IMR-90 (cell line): ENCODE measurements at regions not wholly inside any gene's neighbourhood (a gene's known extent, or its start where the extent isn't known, plus 50 kb on each side); places are given as distances from the start of the nearest gene placed in this dataset.

Experiments
- ATAC-seq: fragments of 200-7000 bp; cut with Tn5 transposase; 2 replicates; pipeline ENCODE4 v1.9.1; 2020; ENCODE audit warnings: low read depth, mild to moderate bottlenecking, moderate library complexity
- BruUV-seq: library from RNA; stranded (reverse); fragments of 400-500 nt; replicated peaks from 2 replicates; lab custom pipeline; 2021; lab: Mats Ljungman, UMichigan
- CTCF ChIA-PET: fragments of 300-600 bp; formaldehyde crosslinking; extraction: SDS; loops from one replicate; lab custom pipeline; 2021; ENCODE audit warnings: antibody characterized with exemption; lab: Yijun Ruan, JAX
- POLR2A ChIA-PET: fragments of 300-600 bp; sonication (Branson Sonifier 250); formaldehyde crosslinking; loops from one replicate; lab custom pipeline; 2022; ENCODE audit warnings: antibody characterized with exemption; ENCODE audit not compliant: unreplicated experiment; lab: Charles Lee
- DNase-seq: peaks from one replicate; pipeline ENCODE4 v3.0.0; 2013
- H2AFZ ChIP-seq: replicated peaks from 2 replicates; pipeline ENCODE3; 2013; ENCODE audit warnings: low read length, mild to moderate bottlenecking; ENCODE audit not compliant: poor library complexity
- H2AK5ac ChIP-seq: 2 replicates; pipeline ENCODE4 v1.6.1; 2013; ENCODE audit warnings: low read depth, low read length, inconsistent platforms
- H2AK9ac ChIP-seq: replicated peaks from 2 replicates; pipeline ENCODE3; 2013; ENCODE audit warnings: mild to moderate bottlenecking, low read depth, low read length, moderate library complexity; ENCODE audit not compliant: poor library complexity
- H2BK120ac ChIP-seq: 2 replicates; pipeline ENCODE4 v1.6.1; 2013; ENCODE audit warnings: low read depth, low read length, inconsistent platforms
- H2BK15ac ChIP-seq: 3 replicates; pipeline ENCODE4 v1.6.1; 2013; ENCODE audit warnings: low read depth, low read length, inconsistent platforms
- H2BK20ac ChIP-seq: 2 replicates; pipeline ENCODE4 v1.6.1; 2013; ENCODE audit warnings: low read depth, mild to moderate bottlenecking, inconsistent platforms, low read length, moderate library complexity
- H2BK5ac ChIP-seq: 2 replicates; pipeline ENCODE4 v1.6.1; 2013; ENCODE audit warnings: mild to moderate bottlenecking, low read depth, low read length, inconsistent platforms; ENCODE audit not compliant: poor library complexity, severe bottlenecking
- H3K14ac ChIP-seq: replicated peaks from 2 replicates; pipeline ENCODE4 v1.6.1; 2013; ENCODE audit warnings: low read depth, low read length, inconsistent platforms
- H3K18ac ChIP-seq: 2 replicates; pipeline ENCODE4 v1.6.1; 2013; ENCODE audit warnings: low read depth, low read length, control low read depth
- H3K23ac ChIP-seq: 2 replicates; pipeline ENCODE4 v1.6.1; 2013; ENCODE audit warnings: low read depth, low read length, inconsistent platforms
- H3K27ac ChIP-seq: 2 replicates; pipeline ENCODE4 v1.5.1; 2013; ENCODE audit warnings: mild to moderate bottlenecking, control low read depth, low read length; ENCODE audit not compliant: insufficient read depth
- H3K27me3 ChIP-seq: 2 replicates; pipeline ENCODE4 v1.6.1; 2013; ENCODE audit warnings: low read length; ENCODE audit not compliant: control insufficient read depth, insufficient read depth
- H3K36me3 ChIP-seq: 2 replicates; pipeline ENCODE4 v1.6.1; 2013; ENCODE audit warnings: low read length, mixed read lengths; ENCODE audit not compliant: control insufficient read depth, insufficient read depth
- H3K4ac ChIP-seq: 2 replicates; pipeline ENCODE4 v1.6.1; 2013; ENCODE audit warnings: low read depth, low read length, inconsistent platforms
- H3K4me1 ChIP-seq: 2 replicates; pipeline ENCODE4 v1.6.1; 2013; ENCODE audit warnings: low read length, mixed read lengths; ENCODE audit not compliant: control insufficient read depth, insufficient read depth
- H3K4me2 ChIP-seq: 2 replicates; pipeline ENCODE4 v1.6.1; 2013; ENCODE audit warnings: low read depth, mild to moderate bottlenecking, control low read depth, low read length, moderate library complexity
- H3K4me3 ChIP-seq: 2 replicates; pipeline ENCODE4 v1.5.1; 2013; ENCODE audit warnings: low read depth, mild to moderate bottlenecking, control low read depth, low read length, moderate library complexity; ENCODE audit not compliant: insufficient read depth
- H3K56ac ChIP-seq: 2 replicates; pipeline ENCODE4 v1.6.1; 2013; ENCODE audit warnings: low read length, inconsistent platforms; ENCODE audit not compliant: insufficient read depth; ENCODE audit errors: extremely low read depth
- H3K79me1 ChIP-seq, 2 experiments: 2 replicates each; pipeline ENCODE4 v1.6.1; 2013; ENCODE audit warnings: low read length in 2 of 2, inconsistent platforms in 1 of 2, low read depth in 1 of 2
- H3K9ac ChIP-seq: 2 replicates; pipeline ENCODE4 v1.6.1; 2013; ENCODE audit warnings: low read depth, low read length, control low read depth
- H3K9me1 ChIP-seq: 2 replicates; pipeline ENCODE4 v1.6.1; 2013; ENCODE audit warnings: low read length, inconsistent platforms; ENCODE audit not compliant: insufficient read depth
- H3K9me3 ChIP-seq: 2 replicates; pipeline ENCODE4 v1.6.1; 2013; ENCODE audit warnings: low read length; ENCODE audit not compliant: control insufficient read depth, insufficient read depth
- H4K20me1 ChIP-seq: 2 replicates; pipeline ENCODE4 v1.6.1; 2013; ENCODE audit warnings: low read length, inconsistent platforms; ENCODE audit not compliant: insufficient read depth
- H4K5ac ChIP-seq: 2 replicates; pipeline ENCODE4 v1.6.1; 2013; ENCODE audit warnings: mild to moderate bottlenecking, low read depth, low read length, control low read depth
- H4K8ac ChIP-seq, 2 experiments: 2 replicates each; pipeline ENCODE4 v1.6.1; 2013; ENCODE audit warnings: low read depth in 2 of 2, low read length in 2 of 2, control low read depth in 1 of 2, inconsistent platforms in 1 of 2
- H4K91ac ChIP-seq: 2 replicates; pipeline ENCODE4 v1.6.1; 2013; ENCODE audit warnings: low read depth, low read length, inconsistent platforms; ENCODE audit not compliant: insufficient read depth
- BHLHE40 ChIP-seq: fragments of 150-350 bp; IDR thresholded peaks from 2 replicates; pipeline ENCODE4 v1.6.1; 2016; ENCODE audit warnings: mild to moderate bottlenecking, low read depth, low read length
- CEBPB ChIP-seq: IDR thresholded peaks from 2 replicates; pipeline ENCODE4 v1.6.1; 2012; ENCODE audit warnings: low read depth, low read length, improper control_type of control experiment
- CHD1 ChIP-seq: IDR thresholded peaks from 2 replicates; pipeline ENCODE4 v1.6.1; 2012; ENCODE audit warnings: low read depth, low read length, improper control_type of control experiment
- CTCF ChIP-seq: conservative IDR thresholded peaks from 2 replicates; pipeline ENCODE4 v1.5.1; 2012; ENCODE audit warnings: mild to moderate bottlenecking, low read depth, low read length, improper control_type of control experiment
- FOS ChIP-seq: fragments of 150-350 bp; IDR thresholded peaks from 2 replicates; pipeline ENCODE4 v1.6.1; 2016; ENCODE audit warnings: low read depth, low read length
- MAFK ChIP-seq: IDR thresholded peaks from 2 replicates; pipeline ENCODE4 v1.6.1; 2012; ENCODE audit warnings: low read depth, low read length, improper control_type of control experiment
- POLR2A ChIP-seq: IDR thresholded peaks from 2 replicates; pipeline ENCODE4 v1.6.1; 2012; ENCODE audit warnings: mild to moderate bottlenecking, low read depth, low read length
- RAD21 ChIP-seq: IDR thresholded peaks from 2 replicates; pipeline ENCODE4 v1.6.1; 2012; ENCODE audit warnings: low read length, improper control_type of control experiment
- RCOR1 ChIP-seq: IDR thresholded peaks from 2 replicates; pipeline ENCODE4 v1.6.1; 2012; ENCODE audit warnings: mild to moderate bottlenecking, low read length, improper control_type of control experiment; ENCODE audit not compliant: insufficient replicate concordance
- USF2 ChIP-seq: fragments of 150-350 bp; IDR thresholded peaks from 2 replicates; pipeline ENCODE4 v1.6.1; 2017; ENCODE audit warnings: mild to moderate bottlenecking, antibody characterized with exemption, low read length, low read depth
- WGBS, 2 experiments: methylation state at CpG; one replicate each; pipeline versions ENCODE4 v1.1.5 to v1.1.7; 2013; ENCODE audit warnings: missing lambda C conversion rate in 2 of 2; ENCODE audit not compliant: insufficient read length in 1 of 2; ENCODE audit errors: extremely low coverage in 2 of 2; 5-methylcytosine and 5-hydroxymethylcytosine counted together
- dilution Hi-C: fragments of 300-500 bp; cut with HindIII; formaldehyde crosslinking; loops from one replicate; pipeline ENCODE4 v1.14.3; 2018; ENCODE audit warnings: low sequenced_read_pairs; ENCODE audit not compliant: unreplicated experiment
- in situ Hi-C: fragments of 300-500 bp; cut with MboI; formaldehyde crosslinking; loops from 3 replicates; pipeline ENCODE4 v1.14.3; 2019; ENCODE audit warnings: low sequenced_read_pairs, inconsistent platforms, mixed read lengths
- intact Hi-C: fragments of 100-400 bp; cut with micrococcal nuclease; formaldehyde crosslinking; loops from 2 replicates; pipeline ENCODE4 v1.10.0; 2022

DNA sequence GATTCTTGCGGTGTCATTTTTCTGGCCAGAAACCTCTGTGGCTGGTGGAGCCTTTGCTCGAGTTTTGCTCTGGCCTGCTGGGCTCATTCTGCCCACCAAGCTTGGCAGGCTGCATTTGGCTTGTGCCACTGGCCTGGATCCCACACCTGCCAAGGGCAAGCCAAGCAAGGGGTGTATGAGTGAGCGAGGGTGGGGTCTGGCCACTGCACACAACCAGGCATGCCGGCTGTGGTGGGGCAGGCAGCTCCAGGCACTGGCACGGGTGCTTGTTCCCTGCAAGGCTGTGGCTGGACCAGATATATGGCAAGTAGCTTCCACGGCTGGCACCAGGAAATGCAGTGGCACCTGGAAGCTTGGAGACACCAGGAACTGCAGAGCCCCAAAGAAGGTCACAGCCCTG is 68.6 kb upstream of the PPP3CA start:
- WGBS, 2 experiments: 50% methylated on average over 1 of the region's 6 CpGs; no CpG with 5 or more reads in 1 of the 2 experiments
- ChIA-PET POLR2A (no interaction called here), CTCF (no interaction called here)
- no peak for DNase-seq
- Histone ChIP-seq H2AFZ (no peak overlapping the region), H2BK5ac (no peak overlapping the region), H2AK9ac (no peak overlapping the region), H3K14ac (no peak overlapping the region), H4K5ac (no peak overlapping the region), H3K36me3 (no peaks in the 10 kb centered on the region), H3K9ac (no peak overlapping the region), H3K4me2 (no peak overlapping the region), H2AK5ac (no peak overlapping the region), H2BK120ac (no peak overlapping the region), H3K18ac (no peak overlapping the region), H3K9me1 (no peaks in the 10 kb centered on the region), H4K20me1 (no peaks in the 10 kb centered on the region), H3K23ac (no peak overlapping the region), H3K9me3 (no peaks in the 10 kb centered on the region), H3K56ac (no peak overlapping the region), H4K8ac (no peak overlapping the region), H3K27ac (no peak overlapping the region), H4K91ac (no peak overlapping the region), H3K4me1 (no peaks in the 10 kb centered on the region), H3K79me1 (no peaks in the 10 kb centered on the region), H3K4ac (no peak overlapping the region), H3K27me3 (no peaks in the 10 kb centered on the region), H3K4me3 (no peak overlapping the region), H2BK20ac (no peak overlapping the region), H2BK15ac (no peak overlapping the region)
- no peak for ATAC-seq
- in situ Hi-C loops (no loop called here), intact Hi-C loops (no loop called here), dilution Hi-C loops (no loop called here)
- TF ChIP-seq RCOR1 (no peak), BHLHE40 (no peak), CHD1 (no peak), RAD21 (no peak), POLR2A (no peak), CTCF (no peak), USF2 (no peak), MAFK (no peak), FOS (no peak), CEBPB (no peak)
- BruUV-seq: no TSS peak
